Sigmoid colon (tissue), 6 donors: ENCODE measurements at regions not wholly inside any gene's neighbourhood (a gene's known extent, or its start where the extent isn't known, plus 50 kb on each side); places are given as distances from the start of the nearest gene placed in this dataset.

Experiments
- DNase-seq: peaks from one replicate; pipeline ENCODE4 v3.0.0-alpha.2; 2019
- H3K27ac ChIP-seq, 4 donors: fragments of 200-600 bp; sonication (generic); one replicate each; pipeline ENCODE4 v1.5.1; 2016 to 2019; ENCODE audit warnings: mild to moderate bottlenecking in 1 of 4
- H3K27me3 ChIP-seq, 3 donors: fragments of 200-600 bp; sonication (generic); one replicate each; pipeline ENCODE4 v1.5.1; 2019; ENCODE audit warnings: mild to moderate bottlenecking in 1 of 3
- H3K36me3 ChIP-seq, 4 donors: fragments of 200-600 bp; sonication (generic); one replicate each; pipeline ENCODE4 v1.5.1; 2016 to 2019
- H3K4me1 ChIP-seq, 4 donors: fragments of 200-600 bp; sonication (generic); one replicate each; pipeline ENCODE4 v1.5.1; 2017 to 2019
- H3K4me3 ChIP-seq, 4 donors: fragments of 200-600 bp; sonication (generic); one replicate each; pipeline ENCODE4 v1.5.1; 2017 to 2019; ENCODE audit warnings: mild to moderate bottlenecking in 2 of 4, moderate library complexity in 1 of 4
- H3K9me3 ChIP-seq, 4 donors: fragments of 200-600 bp in 3 of 4; sonication (generic) in 3 of 4; one replicate each; pipeline versions ENCODE4 v1.5.1 to v1.6.1; 2013 to 2019
- CTCF ChIP-seq, 4 experiments: fragments of 450-650 bp in 3 of 4; fragments of 200-600 bp in 1 of 4; IDR thresholded peaks; one replicate each; pipeline ENCODE4 v1.5.1; 2016 to 2019; ENCODE audit warnings: antibody characterized with exemption in 4 of 4, mild to moderate bottlenecking in 3 of 4, moderate library complexity in 2 of 4
- EP300 ChIP-seq, 4 donors: sonication (generic); formaldehyde crosslinking; IDR thresholded peaks; one replicate each; pipeline ENCODE4 v1.6.1; 2017; ENCODE audit warnings: antibody characterized with exemption in 4 of 4
- POLR2A ChIP-seq, 2 donors: fragments of 450-650 bp; IDR thresholded peaks; one replicate each; pipeline ENCODE4 v1.6.1; 2016; ENCODE audit warnings: antibody characterized with exemption in 2 of 2, mild to moderate bottlenecking in 2 of 2, moderate library complexity in 2 of 2
- POLR2AphosphoS5 ChIP-seq, 4 donors: sonication (generic); formaldehyde crosslinking; IDR thresholded peaks; one replicate each; pipeline ENCODE4 v1.6.1; 2017; ENCODE audit warnings: antibody characterized with exemption in 4 of 4
- WGBS, 2 donors: extraction: QIAGEN DNeasy Blood & Tissue Kit; methylation state at CpG; one replicate each; pipeline ENCODE4 v1.1.7; 2013; 5-methylcytosine and 5-hydroxymethylcytosine counted together
- intact Hi-C: fragments of 100-400 bp; cut with DNase I; formaldehyde crosslinking; loops from one replicate; pipeline ENCODE4 v1.15.1; 2023
- donor health status: healthy with polysubstance abuse.
- donor health status: healthy.

DNA sequence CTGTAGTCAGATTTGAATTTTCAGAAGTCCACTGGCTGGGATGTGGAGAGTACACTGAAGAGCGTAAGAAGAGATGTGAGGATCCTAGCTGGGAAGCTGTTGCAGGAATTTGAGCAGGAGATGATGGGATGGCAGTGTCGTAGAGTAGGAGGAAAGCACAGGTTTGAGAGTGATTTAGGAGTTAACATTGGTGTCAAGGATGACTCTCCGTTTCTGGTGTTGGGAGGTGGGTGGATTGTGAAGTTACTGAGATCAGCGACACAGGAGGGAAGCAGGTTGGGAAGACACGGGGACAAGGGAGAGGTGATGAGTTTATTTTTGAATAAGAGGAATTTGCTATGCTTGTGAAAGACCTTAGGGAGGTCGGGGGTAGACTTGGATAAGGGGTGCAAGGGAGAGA is 434.2 kb upstream of the TPM1 start:
- DNase-seq: no peak
- 90 to 92% methylated on average over 6 of the region's 6 CpGs for WGBS, 2 donors
- intact Hi-C loops: no loop called here
- Histone ChIP-seq H3K4me1 (peaks cover 0 to 51% (median 40%) of the 10 kb centered on the region in 4 donors), H3K9me3 (no peaks in the 10 kb centered on the region), H3K4me3 (no peak overlapping the region), H3K27me3 (no peaks in the 10 kb centered on the region), H3K27ac (no peak overlapping the region), H3K36me3 (no peaks in the 10 kb centered on the region)
- TF ChIP-seq POLR2A (IDR thresholded peaks at IDR 0.05) (no peak), POLR2AphosphoS5 (IDR thresholded peaks at IDR 0.05) (no peak), EP300 (IDR thresholded peaks at IDR 0.05) (no peak), CTCF (IDR thresholded peaks at IDR 0.05) (no peak)

- DNase-seq: no peak
- H3K4me1 ChIP-seq: peaks cover 0 to 34% (median 26%) of the 10 kb centered on the region in 4 donors
- WGBS, 2 donors: 75 to 83% methylated on average over 6 of the region's 6 CpGs
- no peak for TF ChIP-seq POLR2A (IDR thresholded peaks at IDR 0.05)
- TF ChIP-seq POLR2AphosphoS5 (IDR thresholded peaks at IDR 0.05): no peak
- TF ChIP-seq CTCF (IDR thresholded peaks at IDR 0.05): no peak
- no peak for TF ChIP-seq EP300 (IDR thresholded peaks at IDR 0.05)
- H3K27ac ChIP-seq: peak overlapping the region in 1 of 4 donors; percentile 58
- H3K4me3 ChIP-seq: no peak overlapping the region
- intact Hi-C loops: no loop called here
- no peaks in the 10 kb centered on the region for H3K36me3 ChIP-seq
- H3K27me3 ChIP-seq: no peaks in the 10 kb centered on the region
- H3K9me3 ChIP-seq: no peaks in the 10 kb centered on the region
These were observed 432.2 kb upstream of the TPM1 start for GRCh38 chr15:62610265-62610869.

DNA sequence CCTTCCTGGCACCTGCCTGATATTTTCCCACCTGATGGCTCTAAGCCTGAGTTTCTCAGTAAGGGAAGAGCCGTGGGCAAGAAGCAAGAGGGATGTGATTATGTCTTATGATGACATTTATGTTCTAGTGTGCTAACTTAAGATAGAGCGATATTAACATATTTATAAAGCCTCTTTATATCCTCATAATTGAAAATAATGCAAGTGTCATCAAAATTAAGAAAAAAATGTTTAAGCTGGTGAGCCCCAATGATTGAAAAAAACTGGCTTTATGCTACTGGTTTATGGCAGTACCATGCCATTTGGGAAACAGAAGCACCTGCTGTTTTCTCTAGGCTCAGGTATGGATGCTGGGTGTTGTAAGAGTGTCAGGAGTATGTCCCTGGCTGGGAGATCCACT is 431.5 kb upstream of the TPM1 start:
- H3K4me1 ChIP-seq: peaks cover 0 to 29% (median 26%) of the 10 kb centered on the region in 4 donors
- H3K4me3 ChIP-seq: no peak overlapping the region
- intact Hi-C loops: no loop called here
- TF ChIP-seq POLR2AphosphoS5 (IDR thresholded peaks at IDR 0.05) (no peak), CTCF (IDR thresholded peaks at IDR 0.05) (no peak), POLR2A (IDR thresholded peaks at IDR 0.05) (no peak), EP300 (IDR thresholded peaks at IDR 0.05) (no peak)
- WGBS, 2 donors: 94 to 96% methylated on average over 2 of the region's 2 CpGs
- no peaks in the 10 kb centered on the region for H3K9me3 ChIP-seq
- no peaks in the 10 kb centered on the region for H3K36me3 ChIP-seq
- no peaks in the 10 kb centered on the region for H3K27me3 ChIP-seq
- H3K27ac ChIP-seq: peak overlapping the region in 1 of 4 donors; percentile 58
- no peak for DNase-seq

GRCh38 chr15:62612183-62612733 is 430.3 kb upstream of the TPM1 start:
- H3K27ac ChIP-seq: no peak overlapping the region
- no peak for DNase-seq
- no peak overlapping the region for H3K4me3 ChIP-seq
- no peaks in the 10 kb centered on the region for H3K27me3 ChIP-seq
- no peaks in the 10 kb centered on the region for H3K9me3 ChIP-seq
- TF ChIP-seq POLR2A (IDR thresholded peaks at IDR 0.05) (no peak), CTCF (IDR thresholded peaks at IDR 0.05) (no peak), POLR2AphosphoS5 (IDR thresholded peaks at IDR 0.05) (no peak), EP300 (IDR thresholded peaks at IDR 0.05) (no peak)
- no peaks in the 10 kb centered on the region for H3K36me3 ChIP-seq
- peaks cover 0 to 27% (median 19%) of the 10 kb centered on the region in 4 donors for H3K4me1 ChIP-seq
- intact Hi-C loops: no loop called here
- 91 to 92% methylated on average over 5 of the region's 5 CpGs for WGBS, 2 donors
